Activated CD4-positive, CD25-positive, alpha-beta regulatory T cell treated with anti-CD3 and anti-CD28 coated beads, Interleukin-2, amount 50 U/mL, for 16 hours (primary cell): ENCODE measurements at regions not wholly inside any gene's neighbourhood (a gene's known extent, or its start where the extent isn't known, plus 50 kb on each side); places are given as distances from the start of the nearest gene placed in this dataset.
"Not testable (repeated sequence)": the region's sequence is repeated elsewhere in the genome, so short reads cannot be mapped to it uniquely, and the experiment has no call there.

Experiments used
- DNase-seq: peaks from one replicate; pipeline ENCODE4 v3.0.0-alpha.2; 2020; ENCODE audit warnings: low read depth, low spot score

DNA sequence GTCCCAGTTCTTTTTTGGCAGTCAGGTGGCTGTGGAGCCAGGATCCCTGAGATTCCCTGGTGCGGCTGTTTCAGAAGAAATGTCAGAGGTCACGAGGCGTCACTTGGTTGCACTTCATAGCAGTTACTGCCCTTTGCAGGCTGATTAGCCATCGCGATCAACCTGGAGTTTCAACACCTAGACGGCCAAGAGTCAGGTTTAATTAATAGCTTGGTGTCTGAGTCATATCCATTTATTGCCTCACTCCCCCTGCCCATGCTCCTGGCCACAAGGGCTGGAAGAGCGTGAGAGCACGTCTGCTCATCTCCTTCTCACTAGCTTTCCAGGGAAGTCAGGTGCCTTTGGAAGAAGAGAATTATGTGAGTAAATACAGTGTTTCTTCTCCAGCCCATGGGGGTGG, 552.3 kb downstream of the TSN start:
- DNase-seq = no peak

- no peak for DNase-seq
Observed at GRCh38 chr2:122315306-122315705, 559.9 kb downstream of the TSN start.

DNA sequence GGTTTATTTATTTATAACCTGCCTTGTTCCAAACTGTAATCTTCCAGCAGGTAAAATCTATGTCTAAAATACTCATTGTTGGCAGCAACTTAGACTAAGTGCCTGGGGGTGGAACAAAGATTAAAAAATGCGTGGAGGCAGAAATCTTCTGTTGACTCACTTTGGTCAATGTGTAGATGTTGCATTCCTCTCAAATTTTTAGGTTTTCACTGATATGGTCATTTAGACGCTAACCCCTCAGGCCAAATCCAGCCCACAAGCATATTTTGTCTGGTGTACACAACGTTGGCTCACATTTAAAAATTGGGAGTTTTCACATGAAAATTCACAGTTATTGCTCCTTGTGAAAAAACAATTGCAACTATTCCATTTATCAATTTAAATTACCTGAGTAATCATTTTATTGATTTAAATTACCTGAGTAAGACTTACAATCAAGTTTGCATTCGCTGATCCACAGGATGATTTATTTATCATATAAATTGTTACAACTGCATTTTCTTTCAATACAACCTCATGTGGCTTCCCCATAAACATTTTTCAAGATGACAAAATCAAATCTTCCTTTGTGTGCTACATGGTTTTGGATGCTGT, 564.2 kb downstream of the TSN start:
- no peak for DNase-seq

DNA sequence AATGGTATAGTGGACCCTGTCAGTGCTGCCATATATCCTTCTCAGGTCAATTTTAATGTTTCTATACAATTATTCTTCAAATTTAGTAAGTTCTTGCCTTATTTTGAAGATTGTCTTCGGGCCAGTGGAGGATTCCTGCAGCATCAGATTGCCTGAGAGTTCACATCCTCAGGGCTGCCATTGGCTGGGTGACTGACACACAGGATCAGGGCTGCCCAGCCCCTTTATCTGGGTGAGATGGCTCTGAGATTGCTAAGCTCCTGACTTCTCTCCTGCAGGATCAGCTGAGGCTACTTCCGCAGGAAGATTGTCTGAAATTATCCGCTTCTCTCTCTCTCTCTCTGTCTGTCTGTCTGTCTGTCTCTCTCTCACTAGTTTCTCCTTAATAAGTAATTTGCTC, 567.4 kb downstream of the TSN start:
- no peak for DNase-seq

- DNase-seq = no peak
Observed at GRCh38 chr2:122323927-122324326, 568.5 kb downstream of the TSN start.

DNA sequence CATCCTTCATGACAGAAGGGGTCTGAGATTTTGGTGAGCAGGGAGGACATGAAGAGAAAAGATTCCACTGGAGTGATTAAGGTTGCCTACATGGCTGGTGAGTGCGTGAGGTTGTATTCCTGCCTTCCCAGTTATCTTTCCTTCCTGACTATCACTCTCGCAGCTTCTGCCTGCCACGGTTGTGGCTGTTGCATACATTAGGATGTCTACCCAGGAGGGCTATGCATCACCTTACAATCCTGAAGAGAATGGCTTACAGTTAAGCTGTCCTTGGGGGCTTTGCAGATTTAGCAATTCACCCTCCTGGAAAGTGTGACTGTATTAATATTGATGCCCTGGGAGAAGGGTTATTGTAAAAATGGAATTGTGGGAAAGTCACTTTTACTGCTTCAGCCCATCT, 571.0 kb downstream of the TSN start:
- no peak for DNase-seq

DNA sequence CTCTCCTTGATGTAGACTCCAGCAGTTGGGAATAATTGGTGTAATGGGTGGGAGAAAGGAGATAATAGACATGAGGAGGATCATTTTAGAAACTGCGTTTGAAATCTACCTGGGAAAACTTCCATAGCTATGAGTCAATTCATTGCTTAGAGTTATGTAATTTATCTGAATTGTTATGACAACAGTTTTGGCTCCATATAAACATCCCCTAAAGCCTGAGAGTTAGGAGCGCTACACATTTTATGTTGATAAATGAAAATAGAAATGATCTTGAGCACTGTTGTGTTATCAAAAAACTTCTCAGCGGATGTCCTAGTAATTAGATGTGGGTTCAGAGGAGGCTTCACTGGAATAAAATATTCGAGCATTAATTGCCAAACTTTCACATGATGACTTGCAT, 573.4 kb downstream of the TSN start:
- no peak for DNase-seq

GRCh38 chr2:122329278-122329677, 573.8 kb downstream of the TSN start:
- DNase-seq = no peak

DNA sequence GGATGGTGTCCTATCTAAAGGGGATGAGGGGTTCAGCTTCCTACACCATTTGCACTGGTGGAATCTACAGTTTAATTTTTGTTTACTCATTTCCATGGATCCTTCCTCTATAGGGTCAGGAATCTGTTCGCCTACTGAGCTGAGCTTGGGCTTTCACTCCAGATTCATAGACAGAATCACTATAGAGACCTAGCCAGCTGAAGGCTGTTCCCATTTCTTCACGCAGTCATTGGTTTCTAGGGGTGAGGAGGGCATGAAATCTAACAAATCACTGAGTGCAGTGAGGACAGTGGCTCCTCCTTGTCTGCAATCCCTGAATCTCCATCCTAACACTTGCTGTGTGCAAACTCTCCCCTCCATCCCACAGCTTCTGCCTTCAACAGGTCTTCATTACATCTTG, 578.5 kb downstream of the TSN start:
- DNase-seq = no peak

- DNase-seq = no peak
Observed at GRCh38 chr2:122338000-122338399, 582.5 kb downstream of the TSN start.

DNA sequence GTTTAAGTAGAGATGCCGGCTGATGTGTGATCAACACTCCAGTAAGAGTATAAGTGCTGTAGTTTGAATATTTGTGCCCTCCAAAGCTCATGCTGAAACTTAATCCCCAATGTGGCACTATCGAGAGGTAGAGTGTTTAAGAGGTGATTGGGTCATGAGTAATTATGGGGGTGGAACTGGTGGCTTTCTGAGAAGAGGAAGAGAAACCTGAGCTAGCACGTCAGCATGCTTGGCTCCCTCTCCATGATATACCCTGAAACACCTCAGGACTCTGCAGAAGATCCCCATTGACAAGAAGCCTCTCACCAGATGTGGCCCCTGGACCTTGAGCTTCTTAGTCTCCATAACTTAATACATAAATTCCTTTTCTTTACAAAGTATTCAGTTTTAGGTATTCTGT, 584.8 kb downstream of the TSN start:
- no peak for DNase-seq

DNA sequence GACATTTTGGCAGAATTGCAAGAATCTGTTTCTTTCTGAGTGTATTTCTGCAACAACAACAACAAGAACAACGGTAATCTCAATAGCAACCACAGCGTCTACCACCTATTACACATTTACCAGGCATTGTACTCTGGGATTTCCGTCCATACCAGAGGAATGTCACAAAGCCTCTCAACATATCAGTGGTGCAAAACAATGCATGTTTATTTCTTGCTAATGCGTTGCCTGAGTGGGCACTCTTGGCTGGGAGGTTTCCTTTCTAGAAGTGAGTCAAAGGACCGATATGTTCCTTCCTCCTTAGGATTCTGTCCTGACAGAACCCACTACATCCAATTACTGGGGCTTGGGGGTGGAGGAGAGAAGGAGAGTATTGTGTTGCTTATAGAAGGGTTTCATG, 585.6 kb downstream of the TSN start:
- DNase-seq = no peak

GRCh38 chr2:122352151-122352550, 596.7 kb downstream of the TSN start:
- not testable (repeated sequence) for DNase-seq

GRCh38 chr2:122357998-122358397, 602.5 kb downstream of the TSN start:
- DNase-seq = no peak

DNA sequence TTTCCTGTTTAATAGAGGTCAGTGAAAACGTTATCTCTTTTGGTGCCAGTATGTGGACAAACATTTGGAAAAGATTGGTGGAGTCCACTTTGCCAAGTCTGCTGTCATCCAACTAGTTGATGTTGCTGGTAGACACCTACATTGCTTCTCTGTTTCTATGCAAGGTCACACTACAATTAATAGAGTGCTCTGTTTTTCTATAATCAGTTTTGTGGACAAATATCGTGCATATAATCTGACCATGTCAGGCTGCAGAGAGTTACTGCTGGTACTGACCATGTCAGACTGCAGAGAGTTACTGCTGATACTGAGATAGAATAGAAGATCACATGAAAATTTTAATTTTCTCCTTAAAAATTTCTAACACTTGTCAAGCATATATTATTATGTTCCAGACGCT, 603.3 kb downstream of the TSN start:
- DNase-seq = no peak

GRCh38 chr2:122363885-122364284, 608.4 kb downstream of the TSN start:
- no peak for DNase-seq

GRCh38 chr2:122366427-122366826, 611.0 kb downstream of the TSN start:
- DNase-seq = no peak

DNA sequence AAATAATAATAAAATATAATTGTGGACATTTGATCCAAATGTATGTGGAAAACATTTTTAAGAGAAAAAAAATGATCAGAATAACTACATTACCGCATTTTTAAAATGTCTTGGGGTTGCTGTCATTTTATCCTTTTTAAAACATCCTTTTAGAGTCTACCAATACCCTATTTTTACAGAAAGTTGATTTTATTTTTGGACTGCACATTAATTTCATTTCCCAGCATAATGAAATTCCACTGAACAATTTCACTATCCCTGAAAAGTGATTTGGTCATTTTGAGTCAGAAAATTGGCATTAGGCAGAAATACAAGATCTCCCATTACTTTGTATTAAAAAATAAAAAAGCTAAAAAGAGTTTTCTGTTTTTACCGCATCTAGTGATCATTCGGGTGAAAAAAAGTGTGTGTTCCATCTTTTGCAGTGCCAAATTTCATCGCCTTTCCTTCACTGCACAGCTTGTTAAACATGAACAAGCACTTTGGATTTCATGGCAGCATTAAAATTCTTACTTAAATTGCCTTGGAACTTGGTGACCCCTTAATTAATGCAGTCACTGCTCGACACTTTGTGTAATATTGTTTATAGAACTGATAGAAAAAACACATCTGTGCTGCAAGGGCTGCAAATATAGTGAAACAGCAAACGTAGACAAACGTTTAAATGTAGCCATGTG, 611.7 kb downstream of the TSN start:
- no peak for DNase-seq

DNA sequence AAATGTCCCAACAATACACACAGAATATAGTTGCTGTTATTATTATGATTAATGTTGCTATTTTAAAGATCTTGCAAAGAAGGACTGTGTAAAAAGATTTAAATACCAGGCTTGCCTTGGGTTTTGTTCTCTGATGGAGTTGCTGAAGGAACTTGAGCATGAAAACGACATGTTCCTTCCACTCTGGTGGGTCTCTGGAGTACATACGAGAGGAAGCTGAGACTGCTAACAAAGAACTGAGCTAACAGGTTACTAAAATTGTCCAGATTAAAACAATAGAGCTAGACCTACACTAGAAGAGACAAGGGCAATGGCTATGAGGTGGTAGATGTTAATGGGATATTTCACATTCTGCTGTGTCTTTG, 612.2 kb downstream of the TSN start:
- DNase-seq = no peak

GRCh38 chr2:122368576-122369243, 613.3 kb downstream of the TSN start:
- no peak for DNase-seq

- DNase-seq = no peak
Observed at GRCh38 chr2:122378521-122378920, 623.1 kb downstream of the TSN start.

GRCh38 chr2:122384768-122385333, 629.4 kb downstream of the TSN start:
- DNase-seq = no peak

DNA sequence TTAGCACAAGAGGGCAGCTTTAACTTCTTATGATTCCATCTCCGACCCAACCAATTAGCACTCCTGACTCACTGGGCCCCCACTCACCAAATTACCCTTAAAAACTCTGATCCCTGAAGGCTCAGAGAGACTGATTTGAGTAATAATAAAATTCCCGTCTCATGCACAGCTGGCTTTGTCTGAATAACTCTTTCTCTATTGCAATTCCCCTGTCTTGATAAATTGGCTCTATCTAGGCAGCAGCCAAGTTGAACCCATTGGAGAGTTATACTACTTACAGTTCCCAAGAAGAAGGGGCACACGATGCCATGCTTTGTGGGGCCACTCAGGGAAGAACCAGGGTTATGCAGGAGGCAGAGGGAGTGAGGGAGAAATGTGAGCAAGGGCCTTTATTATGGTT, 632.8 kb downstream of the TSN start:
- no peak for DNase-seq
